Natural killer cell treated with Interleukin-12 subunit alpha and Interleukin-12 subunit beta and Interleukin-15 and Interleukin-18, amount 100 ng/mL, for 72 hours (primary cell): ENCODE measurements at regions not wholly inside any gene's neighbourhood (a gene's known extent, or its start where the extent isn't known, plus 50 kb on each side); places are given as distances from the start of the nearest gene placed in this dataset.

Experiments used
- ATAC-seq, 2 donors: fragments of 150-1000 bp; cut with Tn5 transposase in 1 of 2; sonication (Bioruptor Pico), chemical (Tn5 transposase) in 1 of 2; 2 replicates each; pipeline ENCODE4 v1.10.0; 2021
- DNase-seq: peaks from one replicate; pipeline ENCODE4 v3.0.0; 2022; ENCODE audit warnings: low spot score
- H3K27ac Mint-ChIP-seq, 2 donors: 1 replicate in 1 of 2; 2 replicates in 1 of 2; pipeline ENCODE4 v1.8.0; 2022; ENCODE audit warnings: mixed read lengths in 2 of 2, mild to moderate bottlenecking in 1 of 2, moderate library complexity in 1 of 2
- H3K27me3 Mint-ChIP-seq, 2 donors: 1 replicate in 1 of 2; 2 replicates in 1 of 2; pipeline ENCODE4 v1.8.0; 2022; ENCODE audit warnings: mixed read lengths in 2 of 2
- H3K36me3 Mint-ChIP-seq: one replicate; pipeline ENCODE4 v1.8.0; 2022; ENCODE audit warnings: mixed read lengths
- H3K4me1 Mint-ChIP-seq, 2 donors: 1 replicate in 1 of 2; 2 replicates in 1 of 2; pipeline ENCODE4 v1.8.0; 2022; ENCODE audit warnings: low read depth in 2 of 2, mixed read lengths in 2 of 2, mild to moderate bottlenecking in 1 of 2
- H3K4me3 Mint-ChIP-seq: one replicate; pipeline ENCODE4 v1.8.0; 2022; ENCODE audit warnings: mixed read lengths
- H3K9me3 Mint-ChIP-seq: 2 replicates; pipeline ENCODE4 v1.8.0; 2022; ENCODE audit warnings: mixed read lengths

GRCh38 chr2:18427762-18428161 lies 132.7 kb downstream of the RDH14 start:
- H3K9me3 Mint-ChIP-seq, result no peaks in the 10 kb centered on the region
- DNase-seq, result no peak
- H3K36me3 Mint-ChIP-seq, result no peaks in the 10 kb centered on the region
- peaks cover 2 to 9% of the 10 kb centered on the region in 2 donors for H3K27me3 Mint-ChIP-seq
- no peaks in the 10 kb centered on the region for H3K4me1 Mint-ChIP-seq
- ATAC-seq, result no peak
- no peak overlapping the region for H3K4me3 Mint-ChIP-seq
- H3K27ac Mint-ChIP-seq, result no peak overlapping the region

- no peak overlapping the region for H3K4me3 Mint-ChIP-seq
- H3K36me3 Mint-ChIP-seq, result no peaks in the 10 kb centered on the region
- H3K27me3 Mint-ChIP-seq, result peaks cover 3 to 9% of the 10 kb centered on the region in 2 donors
- no peak for ATAC-seq
- no peak for DNase-seq
- no peaks in the 10 kb centered on the region for H3K9me3 Mint-ChIP-seq
- no peaks in the 10 kb centered on the region for H3K4me1 Mint-ChIP-seq
- no peak overlapping the region for H3K27ac Mint-ChIP-seq
These were observed 134.3 kb downstream of the RDH14 start for GRCh38 chr2:18426174-18426573.

- Mint-ChIP-seq H3K36me3 (no peaks in the 10 kb centered on the region), H3K4me3 (no peak overlapping the region), H3K9me3 (no peaks in the 10 kb centered on the region), H3K4me1 (no peaks in the 10 kb centered on the region), H3K27ac (no peak overlapping the region), H3K27me3 (peaks cover 3 to 9% of the 10 kb centered on the region in 2 donors)
- no peak for DNase-seq
- no peak for ATAC-seq
These were observed 135.2 kb downstream of the RDH14 start for GRCh38 chr2:18425210-18425703.

- H3K4me1 Mint-ChIP-seq, result no peaks in the 10 kb centered on the region
- H3K27me3 Mint-ChIP-seq, result peaks cover 6 to 9% of the 10 kb centered on the region in 2 donors
- H3K36me3 Mint-ChIP-seq, result no peaks in the 10 kb centered on the region
- no peak for DNase-seq
- no peaks in the 10 kb centered on the region for H3K9me3 Mint-ChIP-seq
- H3K4me3 Mint-ChIP-seq, result no peak overlapping the region
- H3K27ac Mint-ChIP-seq, result no peak overlapping the region
- no peak for ATAC-seq
These were observed 136.8 kb downstream of the RDH14 start for GRCh38 chr2:18423636-18424035.

- Mint-ChIP-seq H3K4me3 (no peak overlapping the region), H3K9me3 (no peaks in the 10 kb centered on the region), H3K27ac (no peak overlapping the region), H3K4me1 (no peaks in the 10 kb centered on the region), H3K36me3 (no peaks in the 10 kb centered on the region), H3K27me3 (peaks cover 6 to 9% of the 10 kb centered on the region in 2 donors)
- no peak for DNase-seq
- no peak for ATAC-seq
These were observed 137.9 kb downstream of the RDH14 start for GRCh38 chr2:18422432-18423165.

GRCh38 chr2:18413676-18414396 lies 146.6 kb downstream of the RDH14 start:
- Mint-ChIP-seq H3K4me3 (no peak overlapping the region), H3K9me3 (no peaks in the 10 kb centered on the region), H3K36me3 (no peaks in the 10 kb centered on the region), H3K27ac (no peak overlapping the region), H3K27me3 (peaks cover 0 to 6% of the 10 kb centered on the region in 2 donors), H3K4me1 (no peaks in the 10 kb centered on the region)
- DNase-seq (no peak), ATAC-seq (no peak)

- Mint-ChIP-seq H3K27me3 (peaks cover 0 to 6% of the 10 kb centered on the region in 2 donors), H3K36me3 (no peaks in the 10 kb centered on the region), H3K4me1 (no peaks in the 10 kb centered on the region), H3K9me3 (no peaks in the 10 kb centered on the region), H3K4me3 (no peak overlapping the region), H3K27ac (no peak overlapping the region)
- no peak for DNase-seq
- no peak for ATAC-seq
These were observed 147.3 kb downstream of the RDH14 start for GRCh38 chr2:18412980-18413675.

- ATAC-seq (no peak), DNase-seq (no peak)
- no peak overlapping the region for H3K4me3 Mint-ChIP-seq
- H3K27ac Mint-ChIP-seq, result no peak overlapping the region
- no peaks in the 10 kb centered on the region for H3K9me3 Mint-ChIP-seq
- H3K27me3 Mint-ChIP-seq, result peaks cover 0 to 6% of the 10 kb centered on the region in 2 donors
- no peaks in the 10 kb centered on the region for H3K4me1 Mint-ChIP-seq
- no peaks in the 10 kb centered on the region for H3K36me3 Mint-ChIP-seq
These were observed 148.8 kb downstream of the RDH14 start for GRCh38 chr2:18411626-18412025.

- ATAC-seq (peak; percentile 9 to 50), DNase-seq (no peak)
- Mint-ChIP-seq H3K36me3 (no peaks in the 10 kb centered on the region), H3K27ac (no peak overlapping the region), H3K4me1 (no peaks in the 10 kb centered on the region), H3K27me3 (peaks cover 7 to 8% of the 10 kb centered on the region in 2 donors), H3K4me3 (no peak overlapping the region), H3K9me3 (no peaks in the 10 kb centered on the region)
These were observed 149.9 kb downstream of the RDH14 start for GRCh38 chr2:18410543-18410942.

GRCh38 chr2:18408638-18409037 lies 151.8 kb downstream of the RDH14 start:
- Mint-ChIP-seq H3K27me3 (peaks cover 6 to 16% of the 10 kb centered on the region in 2 donors), H3K36me3 (no peaks in the 10 kb centered on the region), H3K4me3 (no peak overlapping the region), H3K4me1 (no peaks in the 10 kb centered on the region), H3K9me3 (no peaks in the 10 kb centered on the region), H3K27ac (no peak overlapping the region)
- no peak for ATAC-seq
- no peak for DNase-seq

- no peaks in the 10 kb centered on the region for H3K4me1 Mint-ChIP-seq
- no peak for ATAC-seq
- H3K9me3 Mint-ChIP-seq, result no peaks in the 10 kb centered on the region
- peaks cover 5 to 29% of the 10 kb centered on the region in 2 donors for H3K27me3 Mint-ChIP-seq
- no peak overlapping the region for H3K27ac Mint-ChIP-seq
- no peak overlapping the region for H3K4me3 Mint-ChIP-seq
- H3K36me3 Mint-ChIP-seq, result no peaks in the 10 kb centered on the region
- no peak for DNase-seq
These were observed 154.2 kb downstream of the RDH14 start for GRCh38 chr2:18406219-18406618.

- DNase-seq, result no peak
- H3K36me3 Mint-ChIP-seq, result no peaks in the 10 kb centered on the region
These were observed 155.7 kb downstream of the RDH14 start for GRCh38 chr2:18404708-18405107.

GRCh38 chr2:18403921-18404522 lies 156.4 kb downstream of the RDH14 start:
- no peaks in the 10 kb centered on the region for H3K9me3 Mint-ChIP-seq

More at GRCh38 chr2:18404708-18405107, 155.7 kb downstream of the RDH14 start:
- Mint-ChIP-seq H3K4me1 (no peaks in the 10 kb centered on the region), H3K27ac (no peak overlapping the region), H3K9me3 (no peaks in the 10 kb centered on the region), H3K4me3 (no peak overlapping the region), H3K27me3 (peaks cover 2 to 29% of the 10 kb centered on the region in 2 donors)
- no peak for ATAC-seq

More at GRCh38 chr2:18403921-18404522, 156.4 kb downstream of the RDH14 start:
- Mint-ChIP-seq H3K27me3 (peaks cover 2 to 29% of the 10 kb centered on the region in 2 donors), H3K4me1 (no peaks in the 10 kb centered on the region), H3K27ac (no peak overlapping the region), H3K36me3 (no peaks in the 10 kb centered on the region), H3K4me3 (no peak overlapping the region)
- DNase-seq, result no peak
- no peak for ATAC-seq
